HFF-Myc (cell line): ENCODE measurements at regions not wholly inside any gene's neighbourhood (a gene's known extent, or its start where the extent isn't known, plus 50 kb on each side); places are given as distances from the start of the nearest gene placed in this dataset.

Source experiments
- DNase-seq: peaks from one replicate; pipeline ENCODE4 v3.0.0-alpha.2; 2011; ENCODE audit warnings: low read depth; ENCODE audit errors: extremely low read depth
- H3K4me3 ChIP-seq: replicated peaks from 2 replicates; pipeline ENCODE4 v1.5.1; 2011; ENCODE audit warnings: low read depth, mild to moderate bottlenecking, control low read depth, low read length
- TF ChIP-seq, protein P1 (sequence below): IDR thresholded peaks from 2 replicates; pipeline ENCODE4 v1.5.1; 2012; ENCODE audit warnings: mild to moderate bottlenecking, low read depth, low read length, control low read depth; ENCODE audit errors: missing control alignments

DNA sequence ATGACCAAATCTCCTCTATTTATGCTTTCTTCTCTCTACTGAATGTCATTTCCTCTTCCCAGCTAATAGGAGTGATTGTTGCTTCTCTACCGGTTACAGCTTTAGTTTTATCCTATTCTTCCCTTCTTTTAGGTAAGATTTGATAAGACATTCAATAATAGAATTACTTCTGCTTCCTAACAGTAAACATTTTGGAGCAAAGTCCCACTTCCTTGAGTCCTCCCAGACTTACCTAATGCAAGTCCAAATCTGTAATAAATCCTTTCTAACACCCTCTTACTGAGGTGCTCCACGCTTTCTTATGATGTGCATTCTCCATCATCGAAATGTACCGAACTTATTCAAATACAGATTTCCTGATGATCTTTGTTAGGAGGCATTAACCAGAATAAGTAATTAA lies 79.2 kb upstream of the GPM6A start:
- TF ChIP-seq, protein P1, sequence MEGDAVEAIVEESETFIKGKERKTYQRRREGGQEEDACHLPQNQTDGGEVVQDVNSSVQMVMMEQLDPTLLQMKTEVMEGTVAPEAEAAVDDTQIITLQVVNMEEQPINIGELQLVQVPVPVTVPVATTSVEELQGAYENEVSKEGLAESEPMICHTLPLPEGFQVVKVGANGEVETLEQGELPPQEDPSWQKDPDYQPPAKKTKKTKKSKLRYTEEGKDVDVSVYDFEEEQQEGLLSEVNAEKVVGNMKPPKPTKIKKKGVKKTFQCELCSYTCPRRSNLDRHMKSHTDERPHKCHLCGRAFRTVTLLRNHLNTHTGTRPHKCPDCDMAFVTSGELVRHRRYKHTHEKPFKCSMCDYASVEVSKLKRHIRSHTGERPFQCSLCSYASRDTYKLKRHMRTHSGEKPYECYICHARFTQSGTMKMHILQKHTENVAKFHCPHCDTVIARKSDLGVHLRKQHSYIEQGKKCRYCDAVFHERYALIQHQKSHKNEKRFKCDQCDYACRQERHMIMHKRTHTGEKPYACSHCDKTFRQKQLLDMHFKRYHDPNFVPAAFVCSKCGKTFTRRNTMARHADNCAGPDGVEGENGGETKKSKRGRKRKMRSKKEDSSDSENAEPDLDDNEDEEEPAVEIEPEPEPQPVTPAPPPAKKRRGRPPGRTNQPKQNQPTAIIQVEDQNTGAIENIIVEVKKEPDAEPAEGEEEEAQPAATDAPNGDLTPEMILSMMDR: no peak
- no peak overlapping the region for H3K4me3 ChIP-seq
- DNase-seq: no peak

DNA sequence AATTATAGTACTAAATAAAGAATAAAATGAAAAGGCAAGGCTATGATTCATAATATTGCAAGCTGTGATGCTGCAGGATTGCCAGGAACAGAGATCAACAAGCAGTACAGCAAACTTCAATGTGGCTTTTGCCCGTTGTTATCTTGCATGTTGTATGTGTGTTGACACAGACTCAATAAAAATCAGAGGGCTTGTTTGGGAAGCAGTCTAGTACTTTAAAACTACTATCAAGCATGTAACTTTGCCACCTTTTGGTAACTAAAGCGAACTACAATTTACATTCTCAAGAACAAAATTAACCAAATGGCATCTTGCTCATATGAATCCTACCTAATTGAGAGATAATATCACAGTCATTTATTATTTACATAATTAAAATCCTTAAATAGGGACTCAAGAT lies 79.8 kb upstream of the GPM6A start:
- H3K4me3 ChIP-seq: no peak overlapping the region
- DNase-seq: no peak
- TF ChIP-seq, protein P1: no peak

DNA sequence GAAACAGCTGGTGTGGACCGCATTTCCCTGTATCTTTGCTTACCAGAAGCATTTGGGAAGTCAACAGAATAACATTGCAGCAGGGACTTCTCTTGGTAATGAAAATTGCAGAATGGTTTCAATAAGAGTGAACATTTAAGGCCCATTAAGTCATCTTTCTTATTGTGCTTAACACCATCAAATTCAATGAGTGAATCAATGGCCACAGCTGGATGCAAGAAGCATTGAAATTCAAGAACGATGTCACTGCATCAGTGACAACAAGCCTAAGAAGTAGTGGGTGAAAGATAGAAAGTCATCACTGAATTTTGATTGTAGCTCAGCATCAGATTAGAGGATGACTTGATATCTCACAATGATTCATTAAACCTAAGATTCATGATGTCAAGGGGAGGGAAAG lies 93.9 kb upstream of the GPM6A start:
- no peak for DNase-seq
- TF ChIP-seq, protein P1: no peak
- no peak overlapping the region for H3K4me3 ChIP-seq

DNA sequence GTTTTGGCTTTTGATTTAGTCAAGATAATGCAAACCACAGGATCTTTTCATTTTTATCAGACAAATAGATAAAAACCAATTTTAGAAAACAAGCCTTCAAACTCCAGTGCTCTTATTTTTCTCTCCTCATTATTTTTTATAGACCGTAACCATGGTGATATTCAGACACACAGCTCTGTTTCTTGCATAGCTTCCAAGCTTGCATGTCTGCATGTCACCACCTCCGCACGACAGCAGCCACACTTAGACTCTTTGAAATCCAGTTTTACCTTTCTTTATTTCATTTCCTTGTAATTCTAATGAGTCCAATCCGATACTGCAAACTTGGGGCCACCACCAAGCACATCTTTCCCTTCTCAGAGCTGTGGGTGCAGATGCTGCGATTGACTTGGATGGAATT lies 94.3 kb upstream of the GPM6A start:
- TF ChIP-seq, protein P1: no peak
- no peak overlapping the region for H3K4me3 ChIP-seq
- DNase-seq: no peak

DNA sequence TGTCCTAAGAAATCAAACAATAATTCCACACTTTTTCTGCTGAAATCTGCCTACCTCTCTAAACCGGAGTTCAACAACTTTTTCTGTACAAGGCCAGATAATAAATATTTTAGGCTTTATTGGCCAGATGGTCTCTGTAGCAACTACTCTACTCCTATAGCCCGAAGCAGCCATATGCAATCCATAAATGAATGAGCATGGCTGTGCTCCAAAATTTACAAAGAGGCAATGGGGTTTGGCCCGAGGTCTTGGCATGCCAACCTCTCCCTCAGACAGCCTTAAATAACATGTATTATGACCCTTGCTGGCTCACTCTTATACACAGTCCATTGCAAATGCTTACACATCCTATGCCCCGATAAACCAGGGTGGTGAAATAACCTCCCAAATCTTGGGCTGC lies 98.6 kb upstream of the GPM6A start:
- DNase-seq: no peak
- no peak overlapping the region for H3K4me3 ChIP-seq
- TF ChIP-seq, protein P1: no peak

DNA sequence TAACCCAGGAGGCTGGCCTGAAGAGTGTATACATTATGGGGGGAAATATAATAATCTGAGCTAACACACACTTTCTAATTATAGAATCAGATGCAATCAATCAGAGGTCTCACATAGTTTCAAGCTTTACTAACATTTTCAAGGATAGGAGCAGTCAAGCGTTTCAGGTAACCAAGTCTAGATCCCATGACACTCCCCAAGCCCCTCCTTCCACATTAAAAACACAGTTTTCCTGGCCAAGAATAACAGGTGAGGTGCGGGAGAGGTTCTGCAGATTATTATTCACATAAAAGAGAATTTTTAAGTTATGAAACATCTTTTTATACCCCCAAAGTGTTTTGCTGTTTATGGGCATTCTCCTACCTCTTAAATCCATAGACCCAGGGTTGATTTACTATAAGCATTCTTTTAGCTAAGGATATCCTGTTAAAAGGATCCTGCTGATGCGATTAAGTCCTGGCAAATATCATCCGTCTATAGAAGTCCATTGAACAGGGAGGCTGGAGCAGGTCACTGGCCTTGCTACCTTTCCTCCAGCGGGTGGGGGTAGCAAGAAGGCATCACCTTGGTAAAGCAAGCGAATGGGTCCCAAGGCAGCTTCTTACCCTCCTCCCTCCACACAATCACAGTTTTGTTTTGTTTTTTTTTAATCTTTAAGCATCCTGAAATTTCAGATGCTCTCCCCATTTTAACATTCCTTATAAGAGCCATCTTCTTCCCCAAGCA lies 104.7 kb upstream of the GPM6A start:
- H3K4me3 ChIP-seq: no peak overlapping the region
- DNase-seq: no peak
- TF ChIP-seq, protein P1: no peak

DNA sequence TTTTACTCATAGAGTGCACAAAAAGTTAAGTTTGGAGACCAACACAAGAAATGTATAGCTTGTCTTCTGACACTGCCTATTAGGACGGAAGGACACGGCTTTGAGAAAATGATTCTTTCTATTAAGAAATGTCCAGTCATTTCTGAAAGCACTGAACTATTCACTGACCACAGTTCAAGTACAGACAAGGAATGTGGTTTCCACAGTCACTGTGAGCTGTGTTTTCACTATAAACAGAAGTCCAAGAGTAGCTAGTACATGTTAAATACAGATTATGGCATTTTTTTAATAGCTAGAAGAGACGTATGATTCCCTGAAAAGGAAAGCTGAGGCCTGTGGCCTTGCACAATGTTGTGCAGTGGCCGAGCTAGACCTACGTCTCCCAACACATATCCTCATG lies 115.1 kb upstream of the GPM6A start:
- DNase-seq: no peak
- H3K4me3 ChIP-seq: no peak overlapping the region
- TF ChIP-seq, protein P1: no peak
